Fibroblast of the aortic adventitia (primary cell): ENCODE measurements at regions not wholly inside any gene's neighbourhood (a gene's known extent, or its start where the extent isn't known, plus 50 kb on each side); places are given as distances from the start of the nearest gene placed in this dataset.

ENCODE experiments used
- DNase-seq: peaks from one replicate; pipeline ENCODE4 v3.0.0-alpha.2; 2010; ENCODE audit warnings: low read depth
- H3K4me3 ChIP-seq: 2 replicates; pipeline ENCODE4 v1.5.1; 2011; ENCODE audit warnings: low read depth, mild to moderate bottlenecking, control low read depth, low read length, moderate library complexity
- TF ChIP-seq, protein P1 (sequence below): IDR thresholded peaks from 2 replicates; pipeline ENCODE4 v1.5.1; 2011; ENCODE audit warnings: mild to moderate bottlenecking, low read length, control low read depth, inconsistent platforms; ENCODE audit not compliant: insufficient read depth

DNA sequence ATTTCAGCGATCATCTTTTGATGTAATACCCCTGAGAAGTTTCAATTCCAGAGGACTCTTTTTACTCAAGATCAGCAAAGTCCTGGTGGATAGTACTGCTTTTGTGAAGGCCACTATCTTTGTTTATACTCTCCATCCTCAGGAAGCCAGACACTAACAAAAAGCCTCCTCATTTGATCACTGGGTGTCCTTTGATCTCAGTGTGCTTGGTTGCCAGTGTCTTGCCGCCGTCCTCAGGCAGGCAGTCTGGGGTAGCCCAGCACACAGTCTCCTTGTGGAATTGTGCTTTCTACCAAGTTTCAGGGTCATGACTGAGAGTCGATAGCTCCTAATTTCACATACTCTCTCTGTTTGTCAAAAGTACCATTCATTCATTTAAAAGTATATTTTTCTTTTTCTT lies 762.2 kb downstream of the EFNB2 start:
- no peak overlapping the region for H3K4me3 ChIP-seq
- DNase-seq = no peak

DNA sequence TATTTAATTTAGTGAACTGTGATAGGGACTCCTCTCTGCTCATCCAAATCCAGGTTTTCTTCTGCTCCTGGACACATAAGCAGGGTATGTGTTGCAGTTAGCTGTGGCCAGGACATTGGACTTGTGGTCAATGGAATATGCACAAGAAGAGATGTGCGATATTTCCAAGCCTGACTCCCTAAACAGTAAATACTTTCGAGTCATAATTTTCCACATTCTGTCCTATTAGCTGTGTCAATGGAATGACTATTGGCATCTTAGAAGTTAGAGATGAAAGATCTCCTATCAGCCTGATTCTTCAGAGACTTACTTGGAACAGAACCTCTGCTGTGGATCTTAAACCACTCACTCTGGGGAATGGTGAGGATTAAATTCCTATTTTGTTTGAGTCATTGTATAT lies 771.0 kb downstream of the EFNB2 start:
- no peak for DNase-seq

More for the DNA sequence above, 762.2 kb downstream of the EFNB2 start:
- TF ChIP-seq, protein P1, sequence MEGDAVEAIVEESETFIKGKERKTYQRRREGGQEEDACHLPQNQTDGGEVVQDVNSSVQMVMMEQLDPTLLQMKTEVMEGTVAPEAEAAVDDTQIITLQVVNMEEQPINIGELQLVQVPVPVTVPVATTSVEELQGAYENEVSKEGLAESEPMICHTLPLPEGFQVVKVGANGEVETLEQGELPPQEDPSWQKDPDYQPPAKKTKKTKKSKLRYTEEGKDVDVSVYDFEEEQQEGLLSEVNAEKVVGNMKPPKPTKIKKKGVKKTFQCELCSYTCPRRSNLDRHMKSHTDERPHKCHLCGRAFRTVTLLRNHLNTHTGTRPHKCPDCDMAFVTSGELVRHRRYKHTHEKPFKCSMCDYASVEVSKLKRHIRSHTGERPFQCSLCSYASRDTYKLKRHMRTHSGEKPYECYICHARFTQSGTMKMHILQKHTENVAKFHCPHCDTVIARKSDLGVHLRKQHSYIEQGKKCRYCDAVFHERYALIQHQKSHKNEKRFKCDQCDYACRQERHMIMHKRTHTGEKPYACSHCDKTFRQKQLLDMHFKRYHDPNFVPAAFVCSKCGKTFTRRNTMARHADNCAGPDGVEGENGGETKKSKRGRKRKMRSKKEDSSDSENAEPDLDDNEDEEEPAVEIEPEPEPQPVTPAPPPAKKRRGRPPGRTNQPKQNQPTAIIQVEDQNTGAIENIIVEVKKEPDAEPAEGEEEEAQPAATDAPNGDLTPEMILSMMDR = no peak

DNA sequence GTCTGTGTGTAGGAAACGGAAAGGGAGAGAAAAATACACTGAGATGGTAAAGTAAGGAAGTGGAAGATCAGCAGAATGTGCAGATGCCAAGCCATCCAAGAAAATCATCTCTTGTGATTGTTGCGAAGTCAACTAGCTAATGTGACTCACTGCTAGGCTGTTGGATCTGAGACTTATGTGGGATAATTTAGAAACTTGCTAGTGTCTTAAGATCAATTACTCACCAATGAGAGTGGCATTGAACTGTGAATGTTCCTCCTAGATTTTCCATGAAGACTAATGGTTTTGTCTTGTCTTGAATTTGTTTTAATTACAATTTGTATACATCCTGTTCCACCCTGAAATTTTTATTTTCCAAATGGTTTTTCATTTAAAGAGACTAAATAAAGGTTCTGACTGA lies 771.6 kb downstream of the EFNB2 start:
- DNase-seq = no peak
- TF ChIP-seq, protein P1 = no peak
- H3K4me3 ChIP-seq = no peak overlapping the region

More for the DNA sequence above, 771.0 kb downstream of the EFNB2 start:
- TF ChIP-seq, protein P1 = no peak
- no peak overlapping the region for H3K4me3 ChIP-seq

DNA sequence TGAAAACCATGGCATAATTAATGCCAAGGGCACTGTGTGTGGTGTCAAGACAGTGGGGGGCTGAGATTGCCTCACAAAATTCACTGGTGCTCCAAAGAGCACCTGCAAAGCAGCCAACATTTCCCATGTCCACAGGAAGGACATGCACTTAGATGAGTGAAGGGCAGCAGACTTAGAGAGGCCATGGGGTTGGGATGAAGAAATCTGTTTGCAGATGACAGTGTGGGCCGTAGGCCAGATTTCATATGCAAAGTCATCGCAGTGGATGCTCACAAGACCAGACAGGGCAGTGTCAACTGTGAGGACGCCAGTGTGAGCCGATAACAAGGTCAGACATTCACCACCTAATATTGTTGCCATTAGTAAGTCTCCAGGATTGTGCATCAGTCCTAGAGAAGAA lies 773.4 kb downstream of the EFNB2 start:
- no peak for DNase-seq
- TF ChIP-seq, protein P1 = no peak
- H3K4me3 ChIP-seq = no peak overlapping the region

DNA sequence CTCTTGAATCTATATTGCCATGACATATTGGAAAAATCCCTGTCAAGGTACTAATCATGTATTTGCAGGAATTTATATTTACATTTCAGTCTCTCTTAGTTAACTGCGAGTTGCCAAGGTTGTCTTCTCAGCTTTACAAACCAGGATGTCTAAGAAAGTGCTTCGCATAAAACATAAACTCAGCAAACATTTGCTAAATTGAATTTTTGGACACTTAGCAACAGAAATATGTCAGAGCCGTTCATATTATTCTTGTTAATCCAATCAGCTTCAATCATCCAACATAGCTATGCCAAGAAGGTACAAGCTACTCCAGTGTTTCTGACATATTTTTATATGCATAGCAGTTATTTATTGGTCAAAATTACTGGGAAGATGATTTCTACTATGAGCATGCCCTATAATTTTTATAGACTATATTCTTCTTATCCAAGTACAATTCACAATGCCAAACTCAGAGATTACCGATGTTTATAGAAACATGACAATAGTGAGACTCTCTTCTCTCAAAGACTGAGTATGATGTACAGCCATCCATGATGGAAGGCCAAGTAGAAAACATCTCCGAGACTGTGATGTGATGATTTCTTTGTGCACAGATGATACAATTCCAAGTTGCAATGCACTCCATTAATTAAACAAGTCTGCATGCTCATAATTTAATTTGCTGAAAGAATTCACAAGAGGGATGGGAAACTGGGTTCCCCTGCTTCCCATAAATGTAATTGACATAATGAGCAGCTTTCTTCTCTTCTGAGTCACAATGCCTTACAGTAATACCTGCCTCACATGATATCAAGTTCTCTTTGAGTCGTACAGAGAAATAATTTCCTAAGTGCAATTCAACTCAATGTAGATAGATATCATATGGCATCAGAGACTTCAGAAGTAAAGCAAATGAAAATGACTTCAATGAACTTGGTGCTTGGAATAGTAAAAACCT lies 776.3 kb downstream of the EFNB2 start:
- no peak for DNase-seq
- no peak overlapping the region for H3K4me3 ChIP-seq
- TF ChIP-seq, protein P1 = no peak

DNA sequence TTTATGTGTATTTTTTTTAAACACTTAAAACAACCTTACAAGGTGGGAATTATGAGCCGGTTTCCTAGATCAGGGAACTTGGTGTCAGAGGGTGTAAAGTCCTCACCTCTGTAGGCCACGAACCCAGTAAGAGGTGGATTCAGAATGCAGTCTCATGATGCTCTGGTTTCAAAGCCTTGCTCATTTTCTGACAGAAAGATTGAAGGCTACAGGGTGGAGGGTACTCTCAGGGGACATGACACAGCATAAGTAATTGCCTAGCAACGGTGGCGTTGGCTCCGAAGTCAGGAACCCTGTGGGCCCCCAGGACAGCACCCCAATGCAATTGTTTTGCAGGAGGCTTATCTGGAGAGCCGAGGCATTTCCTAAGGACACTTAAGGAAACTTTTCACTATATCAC lies 794.7 kb downstream of the EFNB2 start:
- H3K4me3 ChIP-seq = no peak overlapping the region
- TF ChIP-seq, protein P1 = no peak
- DNase-seq = no peak
